ENCODE measurements at regions not wholly inside any gene's neighbourhood (a gene's known extent, or its start where the extent isn't known, plus 50 kb on each side); places are given as distances from the start of the nearest gene placed in this dataset.
"Not testable (repeated sequence)": the region's sequence is repeated elsewhere in the genome, so short reads cannot be mapped to it uniquely, and the experiment has no call there.

- 80 to 100% (median 91%) methylated on average over 1 to 2 of the region's 4 CpGs; no CpG with 5 or more reads in 6 of the 10 experiments for WGBS, 10 experiments
- H3K27ac ChIP-seq; H3K4me1 ChIP-seq (replicated peaks in 1 of 2); in situ Hi-C loops (cut with MboI; ENCODE audit: low pct_unique_long_range_greater_than_20kb in 2 of 9, low sequenced_read_pairs in 9 of 9, unreplicated experiment in 9 of 9); ATAC-seq (replicated peaks in 6 of 8); H3K4me3 ChIP-seq: not testable (repeated sequence)
Observed at GRCh38 chr15:20194591-20195198, 346.9 kb downstream of the GOLGA6L6 start.

GRCh38 chr15:20192982-20193929 lies 348.3 kb downstream of the GOLGA6L6 start:
- peak; percentile 55 to 99 (median 72) for ATAC-seq (replicated peaks in 6 of 8)

GRCh38 chr15:20191508-20192125 lies 350.0 kb downstream of the GOLGA6L6 start:
- H3K4me3 ChIP-seq; in situ Hi-C loops (cut with MboI; ENCODE audit: low pct_unique_long_range_greater_than_20kb in 2 of 9, low sequenced_read_pairs in 9 of 9, unreplicated experiment in 9 of 9); H3K27ac ChIP-seq; ATAC-seq (replicated peaks in 6 of 8); H3K4me1 ChIP-seq (replicated peaks in 1 of 2): not testable (repeated sequence)
- 10 to 53% (median 30%) methylated on average over 1 to 3 of the region's 6 CpGs; no CpG with 5 or more reads in 4 of the 10 experiments for WGBS, 10 experiments

More at GRCh38 chr15:20192982-20193929, 348.3 kb downstream of the GOLGA6L6 start:
- in situ Hi-C loops (cut with MboI; ENCODE audit: low pct_unique_long_range_greater_than_20kb in 2 of 9, low sequenced_read_pairs in 9 of 9, unreplicated experiment in 9 of 9); H3K27ac ChIP-seq; H3K4me1 ChIP-seq (replicated peaks in 1 of 2); H3K4me3 ChIP-seq: not testable (repeated sequence)
- WGBS, 10 experiments, result 9 to 71% (median 43%) methylated on average over 1 to 12 of the region's 16 CpGs

- in situ Hi-C loops (cut with MboI; ENCODE audit: low pct_unique_long_range_greater_than_20kb in 2 of 9, low sequenced_read_pairs in 9 of 9, unreplicated experiment in 9 of 9); H3K4me3 ChIP-seq; H3K27ac ChIP-seq; ATAC-seq (replicated peaks in 6 of 8); H3K4me1 ChIP-seq (replicated peaks in 1 of 2): not testable (repeated sequence)
- 0 to 44% (median 12%) methylated on average over 1 to 4 of the region's 4 CpGs; no CpG with 5 or more reads in 4 of the 10 experiments for WGBS, 10 experiments
Observed at GRCh38 chr15:20188611-20189010, 353.0 kb downstream of the GOLGA6L6 start.

GRCh38 chr15:20187370-20188355 lies 353.9 kb downstream of the GOLGA6L6 start:
- WGBS, 10 experiments, result 0 to 40% methylated on average over 1 of the region's 1 CpG; no CpG with 5 or more reads in 8 of the 10 experiments
- H3K27ac ChIP-seq; H3K4me1 ChIP-seq (replicated peaks in 1 of 2); ATAC-seq (replicated peaks in 6 of 8); H3K4me3 ChIP-seq; in situ Hi-C loops (cut with MboI; ENCODE audit: low pct_unique_long_range_greater_than_20kb in 2 of 9, low sequenced_read_pairs in 9 of 9, unreplicated experiment in 9 of 9): not testable (repeated sequence)

- ATAC-seq (replicated peaks in 6 of 8); H3K4me3 ChIP-seq; H3K4me1 ChIP-seq (replicated peaks in 1 of 2); in situ Hi-C loops (cut with MboI; ENCODE audit: low pct_unique_long_range_greater_than_20kb in 2 of 9, low sequenced_read_pairs in 9 of 9, unreplicated experiment in 9 of 9); H3K27ac ChIP-seq: not testable (repeated sequence)
- no CpG with 5 or more reads among the region's 13 CpGs for WGBS, 10 experiments
Observed at GRCh38 chr15:20184879-20185278, 356.7 kb downstream of the GOLGA6L6 start.

- in situ Hi-C loops (cut with MboI; ENCODE audit: low pct_unique_long_range_greater_than_20kb in 2 of 9, low sequenced_read_pairs in 9 of 9, unreplicated experiment in 9 of 9); H3K4me1 ChIP-seq (replicated peaks in 1 of 2); H3K27ac ChIP-seq; H3K4me3 ChIP-seq; ATAC-seq (replicated peaks in 6 of 8): not testable (repeated sequence)
- 60 to 75% (median 60%) methylated on average over 1 to 5 of the region's 33 CpGs; no CpG with 5 or more reads in 7 of the 10 experiments for WGBS, 10 experiments
Observed at GRCh38 chr15:20168221-20168620, 373.4 kb downstream of the GOLGA6L6 start.

- no CpG with 5 or more reads among the region's 9 CpGs for WGBS, 10 experiments
- not testable (repeated sequence) for H3K27ac ChIP-seq
Observed at GRCh38 chr15:20153528-20153927, 388.1 kb downstream of the GOLGA6L6 start.

GRCh38 chr15:20148679-20149078 lies 392.9 kb downstream of the GOLGA6L6 start:
- ATAC-seq (replicated peaks in 6 of 8), result not testable (repeated sequence)
- no CpG with 5 or more reads among the region's 14 CpGs for WGBS, 10 experiments

More at GRCh38 chr15:20153528-20153927, 388.1 kb downstream of the GOLGA6L6 start:
- H3K4me3 ChIP-seq; ATAC-seq (replicated peaks in 6 of 8); in situ Hi-C loops (cut with MboI; ENCODE audit: low pct_unique_long_range_greater_than_20kb in 2 of 9, low sequenced_read_pairs in 9 of 9, unreplicated experiment in 9 of 9); H3K4me1 ChIP-seq (replicated peaks in 1 of 2): not testable (repeated sequence)

GRCh38 chr15:20148008-20148407 lies 393.6 kb downstream of the GOLGA6L6 start:
- in situ Hi-C loops (cut with MboI; ENCODE audit: low pct_unique_long_range_greater_than_20kb in 2 of 9, low sequenced_read_pairs in 9 of 9, unreplicated experiment in 9 of 9); H3K4me3 ChIP-seq; ATAC-seq (replicated peaks in 6 of 8); H3K4me1 ChIP-seq (replicated peaks in 1 of 2); H3K27ac ChIP-seq: not testable (repeated sequence)
- WGBS, 10 experiments, result 98% methylated on average over 22 of the region's 73 CpGs; no CpG with 5 or more reads in 9 of the 10 experiments

More at GRCh38 chr15:20148679-20149078, 392.9 kb downstream of the GOLGA6L6 start:
- H3K27ac ChIP-seq; H3K4me1 ChIP-seq (replicated peaks in 1 of 2); H3K4me3 ChIP-seq; in situ Hi-C loops (cut with MboI; ENCODE audit: low pct_unique_long_range_greater_than_20kb in 2 of 9, low sequenced_read_pairs in 9 of 9, unreplicated experiment in 9 of 9): not testable (repeated sequence)

- H3K27ac ChIP-seq; ATAC-seq (replicated peaks in 6 of 8); H3K4me1 ChIP-seq (replicated peaks in 1 of 2); in situ Hi-C loops (cut with MboI; ENCODE audit: low pct_unique_long_range_greater_than_20kb in 2 of 9, low sequenced_read_pairs in 9 of 9, unreplicated experiment in 9 of 9); H3K4me3 ChIP-seq: not testable (repeated sequence)
- WGBS, 10 experiments, result no CpG with 5 or more reads among the region's 14 CpGs
Observed at GRCh38 chr15:20144333-20145036, 397.1 kb downstream of the GOLGA6L6 start.

GRCh38 chr15:20142906-20143305 lies 398.7 kb downstream of the GOLGA6L6 start:
- WGBS, 10 experiments, result no CpG with 5 or more reads among the region's 3 CpGs
- H3K4me3 ChIP-seq; ATAC-seq (replicated peaks in 6 of 8); H3K27ac ChIP-seq; in situ Hi-C loops (cut with MboI; ENCODE audit: low pct_unique_long_range_greater_than_20kb in 2 of 9, low sequenced_read_pairs in 9 of 9, unreplicated experiment in 9 of 9); H3K4me1 ChIP-seq (replicated peaks in 1 of 2): not testable (repeated sequence)
